SK-N-MC (cell line): ENCODE measurements at regions not wholly inside any gene's neighbourhood (a gene's known extent, or its start where the extent isn't known, plus 50 kb on each side); places are given as distances from the start of the nearest gene placed in this dataset.

Source experiments
- EZH2 ChIP-seq: fragments of 200-600 bp; sonication (generic); IDR thresholded peaks from one replicate; pipeline ENCODE4 v1.6.1; 2017; ENCODE audit warnings: antibody characterized with exemption
- FOXP2 ChIP-seq: optimal IDR thresholded peaks from 2 replicates; pipeline ENCODE3; 2011; ENCODE audit warnings: mild to moderate bottlenecking, moderate library complexity; ENCODE audit not compliant: insufficient read depth; ENCODE audit errors: extremely low read length, control extremely low read depth
- POLR2AphosphoS5 ChIP-seq: IDR thresholded peaks from 2 replicates; pipeline ENCODE4 v1.6.1; 2012; ENCODE audit warnings: mild to moderate bottlenecking, low read depth, low read length, borderline replicate concordance

DNA sequence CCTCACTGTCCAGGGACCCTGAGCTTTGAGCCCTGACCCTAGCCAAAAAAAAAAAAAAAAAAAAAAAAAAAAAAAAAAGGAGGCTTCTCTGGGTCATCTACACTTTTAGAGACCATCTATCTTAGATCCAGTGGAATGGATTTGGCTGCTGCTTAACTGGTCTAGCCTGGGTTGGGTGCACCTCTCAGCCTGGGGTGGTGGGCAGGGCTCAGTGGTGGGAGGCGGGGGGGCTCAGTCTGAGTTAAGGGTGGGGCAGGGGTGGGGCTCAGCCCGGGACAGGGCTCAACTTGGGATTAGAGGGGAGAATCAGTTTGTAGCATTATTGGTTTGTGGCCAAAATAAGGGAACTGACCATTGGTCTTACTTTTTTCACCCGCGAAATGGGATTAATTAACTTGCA lies 139.2 kb downstream of the TPRA1 start:
- no peak for TF ChIP-seq POLR2AphosphoS5
- TF ChIP-seq EZH2 = no peak
- TF ChIP-seq FOXP2 = no peak
